Activated CD8-positive, alpha-beta T cell treated with anti-CD3 and anti-CD28 coated beads for 36 hours (primary cell): ENCODE measurements at regions not wholly inside any gene's neighbourhood (a gene's known extent, or its start where the extent isn't known, plus 50 kb on each side); places are given as distances from the start of the nearest gene placed in this dataset.

Experiments
- ATAC-seq: fragments of 200-7000 bp; cut with Tn5 transposase; one replicate; pipeline ENCODE4 v1.10.0; 2021; ENCODE audit warnings: mild to moderate bottlenecking, moderate library complexity
- CTCF ChIA-PET: fragments of 350-600 bp; sonication (Branson Sonifier 250); formaldehyde crosslinking; loops from one replicate; lab custom pipeline; 2021; ENCODE audit warnings: antibody characterized with exemption; lab: Charles Lee
- POLR2A ChIA-PET: fragments of 350-600 bp; sonication (Branson Sonifier 250); formaldehyde crosslinking; loops from one replicate; lab custom pipeline; 2021; ENCODE audit warnings: antibody characterized with exemption; lab: Charles Lee
- DNase-seq: peaks from one replicate; pipeline ENCODE4 v3.0.0-alpha.2; 2020
- H3K27ac Mint-ChIP-seq: one replicate; pipeline ENCODE4 v1.8.0; 2021; ENCODE audit warnings: mild to moderate bottlenecking, mixed read lengths
- H3K27me3 Mint-ChIP-seq: one replicate; pipeline ENCODE4 v1.8.0; 2021; ENCODE audit warnings: mixed read lengths
- H3K36me3 Mint-ChIP-seq: one replicate; pipeline ENCODE4 v1.8.0; 2021; ENCODE audit warnings: low read depth, mixed read lengths
- H3K4me1 Mint-ChIP-seq: one replicate; pipeline ENCODE4 v1.8.0; 2021; ENCODE audit warnings: low read depth, mixed read lengths
- H3K4me3 Mint-ChIP-seq: one replicate; pipeline ENCODE4 v1.8.0; 2021; ENCODE audit warnings: mild to moderate bottlenecking, moderate library complexity, mixed read lengths
- H3K9me3 Mint-ChIP-seq: one replicate; pipeline ENCODE4 v1.8.0; 2021; ENCODE audit warnings: mixed read lengths
- CTCF ChIP-seq: fragments of 200-600 bp; IDR thresholded peaks from one replicate; pipeline ENCODE4 v1.8.0; 2022; ENCODE audit warnings: antibody characterized with exemption, mild to moderate bottlenecking
- intact Hi-C: fragments of 100-400 bp; cut with micrococcal nuclease; formaldehyde crosslinking; loops from one replicate; pipeline ENCODE4 v1.10.0; 2022

- Mint-ChIP-seq H3K9me3 (no peaks in the 10 kb centered on the region), H3K27me3 (no peaks in the 10 kb centered on the region), H3K4me1 (no peaks in the 10 kb centered on the region), H3K4me3 (no peak overlapping the region), H3K27ac (no peak overlapping the region), H3K36me3 (no peaks in the 10 kb centered on the region)
- ChIA-PET CTCF (no interaction called here), POLR2A (interaction anchor here (1.0 kb wide), 1 partner anchor 51 kb away, joined by 3 read pairs; no protein-coding TSS in a partner anchor)
- intact Hi-C loops = no loop called here
- TF ChIP-seq CTCF = no peak
- DNase-seq (no peak), ATAC-seq (no peak)
Observed at GRCh38 chr6:101118136-101118396, 236.9 kb upstream of the ASCC3 start.

- H3K27ac Mint-ChIP-seq = no peak overlapping the region
- CTCF ChIA-PET = no interaction called here
- POLR2A ChIA-PET = no interaction called here
- intact Hi-C loops = no loop called here
- no peaks in the 10 kb centered on the region for H3K9me3 Mint-ChIP-seq
- ATAC-seq (no peak), DNase-seq (no peak)
- no peaks in the 10 kb centered on the region for H3K36me3 Mint-ChIP-seq
- no peaks in the 10 kb centered on the region for H3K27me3 Mint-ChIP-seq
- no peak for TF ChIP-seq CTCF
- H3K4me1 Mint-ChIP-seq = no peaks in the 10 kb centered on the region
- H3K4me3 Mint-ChIP-seq = no peak overlapping the region
Observed at GRCh38 chr6:101120747-101121146, 239.6 kb upstream of the ASCC3 start.

GRCh38 chr6:101125380-101125971 lies 244.3 kb upstream of the ASCC3 start:
- no peak for DNase-seq

GRCh38 chr6:101126501-101126900 lies 245.4 kb upstream of the ASCC3 start:
- TF ChIP-seq CTCF = no peak
- H3K27me3 Mint-ChIP-seq = no peaks in the 10 kb centered on the region
- no peak for ATAC-seq

More at GRCh38 chr6:101125380-101125971, 244.3 kb upstream of the ASCC3 start:
- ATAC-seq = no peak
- CTCF ChIA-PET = no interaction called here
- Mint-ChIP-seq H3K27ac (no peak overlapping the region), H3K4me1 (no peaks in the 10 kb centered on the region), H3K9me3 (no peaks in the 10 kb centered on the region), H3K4me3 (no peak overlapping the region), H3K27me3 (no peaks in the 10 kb centered on the region), H3K36me3 (no peaks in the 10 kb centered on the region)
- POLR2A ChIA-PET = no interaction called here
- TF ChIP-seq CTCF = no peak
- intact Hi-C loops = no loop called here

GRCh38 chr6:101129851-101130250 lies 248.7 kb upstream of the ASCC3 start:
- ChIA-PET POLR2A (no interaction called here), CTCF (no interaction called here)
- ATAC-seq (no peak), DNase-seq (no peak)
- Mint-ChIP-seq H3K27me3 (no peaks in the 10 kb centered on the region), H3K4me3 (no peak overlapping the region), H3K27ac (no peak overlapping the region), H3K4me1 (no peaks in the 10 kb centered on the region), H3K36me3 (no peaks in the 10 kb centered on the region), H3K9me3 (no peaks in the 10 kb centered on the region)
- TF ChIP-seq CTCF = no peak
- intact Hi-C loops = no loop called here

More at GRCh38 chr6:101126501-101126900, 245.4 kb upstream of the ASCC3 start:
- Mint-ChIP-seq H3K9me3 (no peaks in the 10 kb centered on the region), H3K27ac (no peak overlapping the region), H3K36me3 (no peaks in the 10 kb centered on the region), H3K4me3 (no peak overlapping the region), H3K4me1 (no peaks in the 10 kb centered on the region)
- intact Hi-C loops = no loop called here
- ChIA-PET POLR2A (no interaction called here), CTCF (no interaction called here)
- DNase-seq = no peak
